ENCODE measurements at regions not wholly inside any gene's neighbourhood (a gene's known extent, or its start where the extent isn't known, plus 50 kb on each side); places are given as distances from the start of the nearest gene placed in this dataset.

DNA sequence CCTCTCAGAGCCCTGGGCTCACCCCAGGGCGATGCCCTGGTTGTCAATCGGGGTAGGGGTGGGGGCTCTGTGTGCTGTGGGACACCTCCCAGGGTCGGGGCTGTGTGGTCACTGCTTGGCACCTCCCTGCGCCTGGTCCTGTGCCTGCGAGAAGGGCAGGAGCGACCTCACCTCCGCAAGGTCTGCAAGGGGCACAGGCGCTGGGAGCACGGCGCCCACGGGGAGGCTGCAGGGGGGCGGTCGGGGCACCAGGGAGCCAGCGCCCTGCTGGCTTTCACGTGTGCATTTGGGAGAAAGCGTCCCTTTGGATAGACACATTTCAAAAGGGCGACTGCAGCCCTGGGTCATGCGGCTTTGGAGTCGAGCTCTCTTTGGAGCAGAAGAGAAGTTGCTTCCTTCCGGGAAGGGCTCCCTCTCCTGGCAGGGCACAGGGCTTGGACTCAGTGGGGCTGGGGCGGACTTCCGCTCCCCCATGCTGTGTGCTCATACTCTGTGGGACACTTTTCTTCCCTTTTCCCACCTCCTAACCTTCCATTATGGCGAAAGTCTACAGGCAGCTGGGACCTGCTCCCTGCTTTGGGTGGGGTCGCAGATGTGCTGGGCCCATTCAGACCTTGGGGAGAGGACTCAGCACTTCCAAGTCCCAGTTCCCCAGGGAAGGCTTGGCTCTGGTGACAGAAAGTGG, 52.9 kb upstream of the SLC28A3 start:
- no peak for DNase-seq

DNA sequence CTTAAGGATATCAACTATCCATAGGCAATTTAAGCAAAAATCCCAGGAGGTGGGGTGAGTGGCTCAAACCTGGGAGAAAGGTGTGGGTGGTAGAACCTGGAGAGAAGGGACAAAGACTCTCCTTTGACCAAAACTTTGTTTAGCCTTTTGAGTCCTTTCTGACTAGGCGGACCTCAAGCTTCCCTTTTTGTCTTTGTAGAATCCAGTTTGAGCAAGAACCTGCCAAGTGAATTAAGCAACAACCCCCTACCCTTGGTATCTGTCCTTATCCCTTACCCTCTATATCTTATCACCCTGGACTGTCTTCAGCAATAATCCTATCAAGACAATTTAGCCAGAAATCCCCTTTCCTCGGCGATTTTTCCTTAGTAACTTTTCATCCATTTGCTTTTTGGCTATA, 53.5 kb upstream of the SLC28A3 start:
- no peak for DNase-seq

DNA sequence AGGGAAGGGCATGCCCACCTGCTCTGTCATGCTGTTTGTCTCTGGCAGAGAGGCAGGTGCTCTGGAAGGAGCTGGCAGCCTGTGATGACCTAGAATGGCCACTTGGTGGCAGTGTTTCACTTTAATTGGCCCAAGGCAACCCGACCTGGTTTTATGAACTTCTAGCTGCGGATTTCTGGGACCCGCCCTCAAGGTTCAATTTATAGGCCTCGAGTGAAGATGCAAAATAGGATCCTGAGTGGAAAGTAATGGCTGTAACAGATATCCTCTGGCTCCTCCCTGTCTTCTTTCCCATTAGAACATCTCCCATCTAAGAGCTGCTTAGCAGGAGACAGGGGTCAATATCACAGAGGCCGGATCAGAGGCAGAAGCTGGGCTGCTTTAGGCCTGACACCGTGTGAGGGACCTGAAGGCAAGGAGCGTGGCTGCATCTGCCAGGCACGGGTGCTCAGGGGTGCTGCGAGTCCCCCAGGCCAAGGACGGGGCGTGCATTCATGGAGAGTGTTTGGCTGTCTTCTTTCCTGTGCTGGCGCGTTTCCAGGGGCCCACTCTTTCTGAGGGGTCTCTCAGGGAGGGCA, 56.7 kb upstream of the SLC28A3 start:
- peak; percentile 5 to 35 (median 24) for DNase-seq

DNA sequence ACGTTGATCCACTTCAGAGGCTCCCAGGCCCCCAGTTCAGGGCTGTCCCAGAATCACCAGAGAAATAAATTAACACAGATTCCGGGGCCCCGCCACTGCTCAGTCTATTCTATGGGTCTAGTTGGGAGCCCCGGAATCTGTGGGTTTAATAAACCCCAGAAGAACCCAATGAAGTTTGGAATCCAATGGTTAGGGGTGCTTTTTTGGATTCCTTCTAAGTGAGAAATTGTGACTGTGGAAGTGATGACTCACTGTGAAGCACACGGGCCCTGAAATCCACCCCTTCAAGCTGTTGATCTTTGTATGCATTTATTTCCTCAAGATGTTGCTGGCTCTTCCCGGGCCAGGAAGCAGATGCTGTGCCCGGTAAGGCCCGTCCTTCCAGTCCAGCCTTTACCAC, 57.3 kb upstream of the SLC28A3 start:
- DNase-seq: no peak

DNA sequence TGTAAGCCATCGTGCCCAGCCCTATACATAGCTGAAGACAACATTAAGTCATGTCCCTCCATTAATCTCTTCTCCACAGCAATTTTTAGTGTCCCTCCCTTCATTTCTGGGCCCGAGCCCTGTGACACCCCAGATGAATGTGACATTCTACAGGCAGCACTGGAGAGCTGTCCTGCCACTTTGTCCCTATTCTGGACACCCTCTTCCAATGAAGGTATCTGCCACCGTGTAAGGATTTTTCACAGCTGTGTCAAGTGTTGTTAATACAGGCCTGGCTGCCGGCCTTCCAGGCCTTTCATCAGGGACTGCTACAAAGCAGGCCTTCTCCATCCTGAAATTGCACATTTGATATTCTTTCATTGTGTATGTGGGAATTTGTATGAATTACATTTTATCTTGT, 62.0 kb upstream of the SLC28A3 start:
- DNase-seq: no peak

DNA sequence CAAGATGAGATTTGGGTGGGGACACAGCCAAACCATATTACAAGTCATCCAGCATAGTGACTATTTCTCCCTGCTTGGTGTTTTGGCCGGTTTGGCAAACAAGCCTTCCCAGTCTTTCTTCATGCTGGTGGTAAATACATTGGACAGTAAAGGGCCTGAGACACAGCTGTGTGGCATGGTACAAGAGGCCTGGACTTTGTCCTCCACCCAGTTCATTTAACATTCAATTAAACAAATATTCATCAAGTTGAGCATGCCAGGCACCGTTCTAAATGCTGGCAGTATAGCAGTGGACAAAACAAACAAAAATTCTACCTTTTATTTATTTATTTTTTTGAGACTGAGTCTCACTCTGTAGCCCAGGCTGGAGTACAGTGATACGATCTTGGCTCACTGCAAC, 62.7 kb upstream of the SLC28A3 start:
- DNase-seq: no peak

DNA sequence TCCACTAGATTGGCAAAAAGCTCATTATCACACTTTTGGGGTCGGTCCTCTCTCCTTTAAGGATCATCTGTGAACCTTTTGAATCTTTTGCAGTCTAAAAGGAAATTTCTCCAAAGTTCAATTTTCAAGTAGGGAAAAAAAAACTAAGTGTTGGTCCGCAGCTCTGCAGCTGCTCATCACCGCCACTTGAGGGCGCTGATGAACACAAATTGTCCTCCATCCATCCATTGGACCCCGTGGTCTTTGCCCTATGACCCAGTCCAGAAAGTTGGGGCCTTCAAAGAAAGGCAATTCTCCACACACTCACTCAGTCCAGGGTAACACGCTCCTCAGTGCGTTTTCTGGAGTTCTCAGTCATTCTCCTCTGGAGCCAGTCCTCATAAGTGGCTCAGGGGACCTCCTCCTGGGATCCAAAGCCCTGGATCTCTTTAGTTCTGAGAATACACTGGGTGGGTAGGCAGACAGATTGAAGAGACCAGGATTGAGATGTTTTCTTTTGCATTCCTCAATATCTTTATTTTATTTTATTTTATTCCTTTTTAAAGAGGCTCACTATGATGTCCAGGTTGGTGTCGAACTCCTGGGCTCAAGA, 63.6 kb upstream of the SLC28A3 start:
- DNase-seq: no peak

DNA sequence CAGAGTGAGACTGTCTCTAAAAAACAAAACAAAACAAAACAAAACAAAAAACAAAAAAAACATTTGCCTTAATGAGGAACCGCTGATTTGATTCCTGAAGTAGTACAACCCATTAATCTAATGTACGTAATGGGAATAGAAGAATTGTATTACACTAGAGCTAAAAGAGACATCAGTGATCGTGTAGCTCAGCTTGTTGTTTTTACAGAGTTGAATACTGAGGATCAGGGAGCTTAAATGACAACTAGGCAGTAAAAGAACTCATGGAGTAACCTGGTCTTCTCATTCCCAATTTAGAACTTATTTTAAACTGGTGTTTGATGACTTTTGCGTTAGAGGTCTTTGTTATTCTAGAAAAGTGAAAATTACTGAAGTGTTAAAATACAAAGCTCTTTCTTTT, 65.1 kb upstream of the SLC28A3 start:
- no peak for DNase-seq

DNA sequence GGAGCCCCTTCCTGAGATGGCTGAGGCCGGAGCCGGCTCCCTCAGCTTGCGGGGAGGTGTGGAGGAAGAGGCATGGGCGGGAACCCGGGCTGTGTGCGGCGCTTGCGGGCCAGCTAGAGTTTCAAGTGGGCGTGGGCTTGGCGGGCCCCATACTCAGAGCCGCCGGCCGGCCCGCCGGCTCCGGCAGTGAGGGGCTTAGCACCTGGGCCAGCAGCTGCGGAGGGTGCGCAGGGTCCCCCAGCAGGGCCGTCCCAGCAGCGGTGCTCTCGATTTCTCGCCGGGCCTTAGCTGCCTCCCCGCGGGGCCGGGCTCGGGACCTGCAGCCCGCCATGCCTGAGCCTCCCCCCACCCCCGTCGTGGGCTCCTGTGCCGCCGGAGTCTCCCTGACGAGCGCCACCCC, 67.9 kb upstream of the SLC28A3 start:
- DNase-seq: no peak

DNA sequence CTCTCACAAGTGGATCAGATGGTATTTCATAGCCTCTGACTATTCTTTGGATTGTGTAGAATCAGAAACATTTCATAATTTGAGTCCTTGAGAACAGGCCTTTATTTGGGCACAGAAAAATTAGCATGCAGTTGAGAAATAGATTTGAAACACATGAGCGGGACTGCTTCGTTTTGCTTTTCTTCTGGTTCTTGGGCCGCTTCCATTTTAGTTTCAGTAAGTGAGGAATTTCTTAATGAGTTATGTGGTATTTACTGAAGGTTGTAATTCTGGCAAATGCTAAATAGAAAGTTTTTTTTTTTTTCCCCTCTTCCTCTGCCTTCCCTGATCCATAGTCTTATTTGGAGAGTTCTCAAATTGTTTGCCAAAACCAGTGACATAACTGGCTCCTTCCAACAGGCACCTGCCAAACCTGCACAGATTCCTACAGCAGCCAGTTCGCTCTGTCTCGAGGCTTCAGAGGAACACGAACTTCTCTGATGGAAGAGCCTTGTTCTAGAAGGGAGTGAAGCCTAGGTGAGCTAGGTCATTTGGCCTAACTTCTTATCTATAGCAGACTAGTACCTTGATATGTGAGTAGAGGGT, 71.2 kb upstream of the SLC28A3 start:
- no peak for DNase-seq

DNA sequence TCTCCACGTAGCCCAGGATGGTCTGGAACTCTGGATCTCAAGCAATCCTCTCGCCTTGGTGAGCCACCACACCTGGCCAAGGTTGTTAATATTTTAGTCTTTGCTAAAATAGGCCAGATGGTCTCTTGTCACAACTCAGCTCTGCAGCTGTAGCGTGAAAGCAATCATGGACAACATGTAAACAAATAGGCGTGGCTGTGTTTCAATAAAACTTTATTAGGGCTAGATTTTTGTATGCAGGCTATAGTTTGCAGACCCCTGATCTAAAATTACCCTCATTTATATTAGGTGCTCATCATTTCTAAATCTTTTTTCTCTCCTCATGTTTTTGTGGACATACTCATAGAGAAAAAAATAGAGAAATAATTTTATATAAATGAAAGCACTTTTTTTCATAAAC, 72.1 kb upstream of the SLC28A3 start:
- DNase-seq: no peak

GRCh38 chr9:84413301-84413700, 72.7 kb upstream of the SLC28A3 start:
- DNase-seq: no peak

- no peak for DNase-seq
Observed at GRCh38 chr9:84419031-84419602, 78.6 kb upstream of the SLC28A3 start.

DNA sequence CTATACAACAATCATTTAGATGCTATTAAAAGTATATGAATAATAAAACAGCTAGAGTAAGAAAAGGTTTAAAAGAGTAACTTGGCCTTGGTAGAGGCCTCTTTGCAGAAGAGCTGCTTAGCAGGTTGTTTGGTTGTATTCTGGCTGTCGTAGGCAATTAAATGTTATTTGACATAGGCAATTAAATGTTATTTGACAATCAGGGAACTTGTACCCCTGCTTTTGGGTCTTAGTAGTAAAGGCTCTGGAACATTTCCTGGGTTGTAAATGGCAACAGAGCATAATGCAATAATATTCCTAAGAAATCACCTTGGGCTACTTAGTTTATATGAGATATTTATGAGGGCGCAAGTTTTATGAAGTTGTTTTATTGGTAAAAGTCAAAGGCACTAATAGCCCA, 84.4 kb upstream of the SLC28A3 start:
- no peak for DNase-seq

DNA sequence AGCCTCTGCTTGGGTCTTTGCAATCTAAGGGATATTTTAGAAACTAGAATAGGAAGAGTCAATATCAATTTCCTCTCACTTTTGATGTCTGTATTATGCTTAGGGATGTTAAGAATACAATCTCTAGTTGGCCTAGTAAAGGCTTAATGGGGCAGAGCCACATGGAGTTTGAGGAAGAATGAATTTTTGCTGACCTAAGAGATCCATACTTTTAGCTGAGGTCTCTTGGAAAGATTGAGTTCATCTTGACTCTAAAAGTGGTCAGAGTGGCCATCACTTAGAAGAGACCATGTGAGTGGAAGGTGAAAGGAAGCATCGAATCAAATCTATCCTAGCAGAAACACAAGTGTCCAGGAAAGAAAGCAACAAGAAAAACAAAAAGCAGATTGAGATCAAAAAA, 92.2 kb upstream of the SLC28A3 start:
- DNase-seq: no peak

DNA sequence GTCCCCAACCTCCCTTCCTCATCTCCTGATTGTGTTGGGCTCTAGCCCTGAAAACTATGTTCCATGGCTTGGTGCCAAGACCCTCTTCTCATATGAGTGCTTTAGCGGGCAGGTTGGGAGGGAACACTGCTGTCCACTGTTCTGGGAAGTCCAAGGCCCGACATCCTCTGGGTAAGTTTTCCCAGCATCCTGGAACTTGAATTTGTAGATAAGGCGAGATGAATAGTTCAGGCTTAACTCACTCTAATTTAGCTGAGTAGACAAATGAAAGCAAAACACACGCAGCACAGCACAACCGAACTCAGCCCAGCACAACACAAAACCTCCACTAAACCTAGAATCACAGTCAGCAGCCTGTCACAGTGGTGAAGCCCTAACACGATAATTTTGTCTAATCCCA, 95.3 kb upstream of the SLC28A3 start:
- DNase-seq: no peak

- no peak for DNase-seq
Observed at GRCh38 chr9:84436386-84437109, 96.0 kb upstream of the SLC28A3 start.

- DNase-seq: no peak
Observed at GRCh38 chr9:84438391-84438790, 97.8 kb upstream of the SLC28A3 start.

DNA sequence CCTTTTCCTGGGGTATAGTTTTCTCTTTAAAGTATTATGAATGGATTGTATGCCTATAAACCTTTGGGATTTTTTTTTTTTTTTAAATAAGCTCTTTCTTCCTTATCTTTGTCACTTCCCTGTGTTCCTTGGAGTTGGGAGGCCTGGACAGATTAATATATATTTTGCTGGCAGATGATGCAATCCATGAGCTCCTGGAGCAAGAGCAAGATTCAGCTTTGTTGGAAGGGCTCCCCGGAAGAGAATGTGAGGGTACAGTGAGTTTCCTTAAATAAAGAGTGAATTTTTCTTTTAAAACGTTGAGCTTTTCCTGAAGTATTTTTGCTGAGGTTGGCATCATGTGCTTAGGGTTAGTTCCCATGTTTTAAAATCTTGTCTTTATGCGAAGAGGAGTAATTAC, 98.7 kb upstream of the SLC28A3 start:
- DNase-seq: no peak

DNA sequence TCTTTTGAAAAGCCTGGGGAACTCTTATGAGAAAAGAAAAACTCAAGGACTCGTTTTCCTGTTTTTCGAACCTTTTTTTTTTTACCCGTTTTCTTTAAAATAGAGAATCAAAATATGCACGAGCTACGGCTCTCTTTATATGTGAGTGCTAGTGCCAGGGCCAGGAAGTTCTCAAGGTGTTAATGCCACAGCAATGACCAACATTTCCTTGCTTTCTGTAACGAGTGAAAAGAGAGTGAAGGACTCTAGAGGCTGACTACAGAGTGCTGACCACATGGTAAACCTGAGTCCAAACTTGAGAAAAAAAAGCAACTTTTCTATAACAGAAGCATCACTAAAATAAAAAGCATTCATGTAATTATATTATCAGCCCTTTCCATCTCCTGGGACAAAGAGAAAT, 102.2 kb upstream of the SLC28A3 start:
- DNase-seq: no peak

DNA sequence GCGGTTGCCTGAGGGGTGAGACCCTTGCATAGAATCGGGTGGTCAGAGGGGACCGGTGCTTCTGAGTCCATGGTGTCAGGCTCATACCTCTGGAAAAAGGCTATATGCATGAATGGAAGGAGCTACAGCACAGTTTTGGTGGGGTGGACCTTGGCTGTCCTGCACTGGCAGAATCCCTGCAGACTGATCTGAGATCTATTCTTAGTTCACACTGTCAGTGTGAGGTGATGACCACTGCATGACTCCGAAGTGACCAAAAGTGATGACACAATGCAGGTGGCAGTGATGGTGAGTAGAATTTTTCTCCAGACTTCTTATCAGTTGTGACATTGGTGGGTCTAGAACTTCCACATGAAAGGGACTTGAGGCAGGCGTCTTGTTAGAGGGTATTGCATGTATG, 105.2 kb upstream of the SLC28A3 start:
- no peak for DNase-seq

- no peak for DNase-seq
Observed at GRCh38 chr9:84447305-84447704, 106.7 kb upstream of the SLC28A3 start.

DNA sequence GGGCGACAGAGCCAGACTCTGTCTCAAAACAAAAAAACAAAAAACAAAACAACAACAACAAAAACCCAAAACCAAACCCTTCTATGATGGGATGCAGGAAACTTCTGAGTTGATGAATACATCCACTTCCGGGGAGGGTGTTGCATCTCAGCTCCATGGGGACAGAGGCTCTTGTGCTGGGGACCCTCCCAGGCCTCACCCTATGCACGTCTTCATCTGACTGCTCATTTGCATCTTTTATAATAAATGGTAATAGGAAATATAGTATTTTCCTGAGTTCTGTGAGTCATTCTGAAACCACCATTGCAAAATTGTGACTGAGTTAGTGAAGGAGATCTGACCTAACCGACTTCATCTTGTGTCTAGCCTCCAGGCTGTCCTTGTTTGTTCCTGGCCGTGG, 109.5 kb upstream of the SLC28A3 start:
- DNase-seq: no peak
